ENCODE measurements at regions not wholly inside any gene's neighbourhood (a gene's known extent, or its start where the extent isn't known, plus 50 kb on each side); places are given as distances from the start of the nearest gene placed in this dataset.

DNA sequence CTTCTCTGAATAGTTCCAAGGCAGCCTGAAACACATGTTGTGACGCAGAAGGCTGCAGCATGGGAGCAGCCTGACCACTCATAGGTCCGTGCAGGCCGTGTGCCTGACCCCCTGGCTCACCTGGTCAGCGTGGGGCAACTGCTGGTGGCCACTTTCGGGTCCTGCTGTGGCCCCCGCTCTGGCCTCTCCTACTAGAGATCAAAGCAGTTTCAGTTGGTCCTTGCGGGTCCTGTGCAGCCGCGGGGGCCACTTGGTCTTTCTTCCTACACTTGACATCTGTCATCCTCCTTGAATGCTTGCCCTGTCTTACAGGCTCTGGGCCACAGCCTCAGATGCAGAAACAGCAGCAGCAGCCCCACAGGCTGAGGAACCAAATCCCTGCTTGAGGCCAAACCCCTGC is 320.8 kb upstream of the ZNF32 start:
- CTCF ChIA-PET: no interaction called here

GRCh38 chr10:43968961-43969360 is 320.3 kb upstream of the ZNF32 start:
- Histone ChIP-seq H2AFZ (ENCODE audit: low read depth) (no peak overlapping the region), H3K4me3 (ENCODE audit: low read depth in 2 of 2, low read length in 1 of 2) (no peak overlapping the region), H3K9me3 (no peaks in the 10 kb centered on the region), H3K9ac (no peak overlapping the region), H3K36me3 (replicated peaks in 1 of 2; ENCODE audit: control insufficient read depth in 1 of 2, insufficient read depth in 2 of 2, low read length in 1 of 2) (no peaks in the 10 kb centered on the region), H3K4me2 (no peak overlapping the region), H3K4me1 (ENCODE audit: control insufficient read depth in 1 of 2, insufficient read depth in 2 of 2, low read depth in 1 of 2, low read length in 1 of 2) (no peaks in the 10 kb centered on the region; a peak in 1 of 4 replicates), H3K9me2 (no peaks in the 10 kb centered on the region), H4K20me1 (ENCODE audit: insufficient read depth) (no peaks in the 10 kb centered on the region), H3K27ac (ENCODE audit: low read depth in 2 of 2, low read length in 1 of 2) (no peak overlapping the region), H3K27me3 (ENCODE audit: insufficient read depth) (no peaks in the 10 kb centered on the region), H3K79me2 (ENCODE audit: insufficient read depth) (no peaks in the 10 kb centered on the region), H3F3A (replicated peaks; ENCODE audit: insufficient read depth) (no peaks in the 10 kb centered on the region)
- CTCF ChIA-PET: no interaction called here
- no peak for DNase-seq
- no peak for TF ChIP-seq TAF1 (IDR thresholded peaks at IDR 0.05; ENCODE audit: borderline replicate concordance, low read depth, low read length)
- 64% methylated on average over 14 of the region's 14 CpGs for whole genome bisulfite sequencing (ENCODE audit: low lambda C conversion rate)
- POLR2A ChIA-PET: no interaction called here

More for the DNA sequence above, 320.8 kb upstream of the ZNF32 start:
- Histone ChIP-seq H3F3A (replicated peaks; ENCODE audit: insufficient read depth) (no peaks in the 10 kb centered on the region), H4K20me1 (ENCODE audit: insufficient read depth) (no peaks in the 10 kb centered on the region), H3K36me3 (replicated peaks in 1 of 2; ENCODE audit: control insufficient read depth in 1 of 2, insufficient read depth in 2 of 2, low read length in 1 of 2) (no peaks in the 10 kb centered on the region), H2AFZ (ENCODE audit: low read depth) (no peak overlapping the region), H3K4me3 (ENCODE audit: low read depth in 2 of 2, low read length in 1 of 2) (no peak overlapping the region), H3K9ac (no peak overlapping the region), H3K4me1 (ENCODE audit: control insufficient read depth in 1 of 2, insufficient read depth in 2 of 2, low read depth in 1 of 2, low read length in 1 of 2) (no peaks in the 10 kb centered on the region; a peak in 1 of 4 replicates), H3K79me2 (ENCODE audit: insufficient read depth) (no peaks in the 10 kb centered on the region), H3K27me3 (ENCODE audit: insufficient read depth) (no peaks in the 10 kb centered on the region), H3K4me2 (no peak overlapping the region), H3K9me3 (no peaks in the 10 kb centered on the region), H3K27ac (ENCODE audit: low read depth in 2 of 2, low read length in 1 of 2) (no peak overlapping the region), H3K9me2 (no peaks in the 10 kb centered on the region)
- 64% methylated on average over 8 of the region's 9 CpGs for WGBS (ENCODE audit: low lambda C conversion rate)
- no peak for TF ChIP-seq RCOR1 (IDR thresholded peaks at IDR 0.05; ENCODE audit: low read length)
- TF ChIP-seq FOSL2 (IDR thresholded peaks at IDR 0.05; ENCODE audit: borderline replicate concordance, low read depth): no peak
- no peak for TF ChIP-seq USF1 (IDR thresholded peaks at IDR 0.05; ENCODE audit: borderline replicate concordance, low read depth)
- TF ChIP-seq SIN3A (IDR thresholded peaks at IDR 0.05; ENCODE audit: borderline replicate concordance, low read depth, low read length): no peak
- TF ChIP-seq, protein P1, sequence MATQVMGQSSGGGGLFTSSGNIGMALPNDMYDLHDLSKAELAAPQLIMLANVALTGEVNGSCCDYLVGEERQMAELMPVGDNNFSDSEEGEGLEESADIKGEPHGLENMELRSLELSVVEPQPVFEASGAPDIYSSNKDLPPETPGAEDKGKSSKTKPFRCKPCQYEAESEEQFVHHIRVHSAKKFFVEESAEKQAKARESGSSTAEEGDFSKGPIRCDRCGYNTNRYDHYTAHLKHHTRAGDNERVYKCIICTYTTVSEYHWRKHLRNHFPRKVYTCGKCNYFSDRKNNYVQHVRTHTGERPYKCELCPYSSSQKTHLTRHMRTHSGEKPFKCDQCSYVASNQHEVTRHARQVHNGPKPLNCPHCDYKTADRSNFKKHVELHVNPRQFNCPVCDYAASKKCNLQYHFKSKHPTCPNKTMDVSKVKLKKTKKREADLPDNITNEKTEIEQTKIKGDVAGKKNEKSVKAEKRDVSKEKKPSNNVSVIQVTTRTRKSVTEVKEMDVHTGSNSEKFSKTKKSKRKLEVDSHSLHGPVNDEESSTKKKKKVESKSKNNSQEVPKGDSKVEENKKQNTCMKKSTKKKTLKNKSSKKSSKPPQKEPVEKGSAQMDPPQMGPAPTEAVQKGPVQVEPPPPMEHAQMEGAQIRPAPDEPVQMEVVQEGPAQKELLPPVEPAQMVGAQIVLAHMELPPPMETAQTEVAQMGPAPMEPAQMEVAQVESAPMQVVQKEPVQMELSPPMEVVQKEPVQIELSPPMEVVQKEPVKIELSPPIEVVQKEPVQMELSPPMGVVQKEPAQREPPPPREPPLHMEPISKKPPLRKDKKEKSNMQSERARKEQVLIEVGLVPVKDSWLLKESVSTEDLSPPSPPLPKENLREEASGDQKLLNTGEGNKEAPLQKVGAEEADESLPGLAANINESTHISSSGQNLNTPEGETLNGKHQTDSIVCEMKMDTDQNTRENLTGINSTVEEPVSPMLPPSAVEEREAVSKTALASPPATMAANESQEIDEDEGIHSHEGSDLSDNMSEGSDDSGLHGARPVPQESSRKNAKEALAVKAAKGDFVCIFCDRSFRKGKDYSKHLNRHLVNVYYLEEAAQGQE (IDR thresholded peaks at IDR 0.05; ENCODE audit: low read depth, low read length): no peak
- no peak for TF ChIP-seq SMC3 (IDR thresholded peaks at IDR 0.05; ENCODE audit: low read depth, low read length)
- no peak for TF ChIP-seq POLR2AphosphoS5 (IDR thresholded peaks at IDR 0.05; ENCODE audit: low read depth, low read length)
- no peak for TF ChIP-seq GATA2 (CRISPR knock-in tag; IDR thresholded peaks at IDR 0.05)
- TF ChIP-seq JUND (IDR thresholded peaks at IDR 0.05): no peak
- no peak for TF ChIP-seq TEAD4 (IDR thresholded peaks at IDR 0.05; ENCODE audit: borderline replicate concordance, insufficient read depth)
- no peak for TF ChIP-seq FOXM1 (IDR thresholded peaks at IDR 0.05; ENCODE audit: low read depth)
- TF ChIP-seq TCF12 (IDR thresholded peaks at IDR 0.05): no peak
- TF ChIP-seq NFIC (IDR thresholded peaks at IDR 0.05; ENCODE audit: borderline replicate concordance): no peak
- TF ChIP-seq RFX5 (IDR thresholded peaks at IDR 0.05; ENCODE audit: low read length): no peak
- TF ChIP-seq EZH2phosphoT487 (IDR thresholded peaks at IDR 0.05; ENCODE audit: borderline replicate concordance, low read depth): no peak
- TF ChIP-seq MXI1 (IDR thresholded peaks at IDR 0.05; ENCODE audit: low read depth, low read length): no peak
- DNase-seq: no peak
- POLR2A ChIA-PET: no interaction called here
